ENCODE measurements at regions not wholly inside any gene's neighbourhood (a gene's known extent, or its start where the extent isn't known, plus 50 kb on each side); places are given as distances from the start of the nearest gene placed in this dataset.

DNA sequence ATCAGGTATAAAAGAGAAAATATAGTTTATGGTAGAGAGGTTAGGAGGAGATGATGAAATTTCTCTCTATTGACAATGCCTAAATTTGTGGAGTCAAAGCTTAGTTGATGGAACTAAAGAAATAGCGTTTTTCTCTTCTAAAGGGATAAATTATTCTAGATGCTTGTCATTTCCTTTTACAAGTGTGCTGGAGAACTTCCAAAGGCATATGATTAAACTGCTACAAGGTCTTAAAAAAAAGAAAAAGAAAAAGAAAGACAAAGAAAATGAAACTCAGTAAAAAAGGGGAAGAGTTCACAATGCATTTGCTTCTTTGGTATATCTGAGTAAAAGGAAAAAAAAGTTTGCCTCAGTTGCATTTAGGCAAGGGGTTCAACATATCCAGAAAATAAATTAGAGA is 499.8 kb upstream of the PTCHD4 start:
- no peak overlapping the region for H3K18ac ChIP-seq (ENCODE audit: insufficient read length, low read depth, low read length)
- no peaks in the 10 kb centered on the region for H4K20me1 ChIP-seq (ENCODE audit: control insufficient read depth, insufficient read depth, insufficient read length)
- H3T11ph ChIP-seq (ENCODE audit: low read length), result no peak overlapping the region
- no peak overlapping the region for H4K5ac ChIP-seq (ENCODE audit: insufficient read length, low read depth, low read length)
- no peak overlapping the region for H3K4me2 ChIP-seq (ENCODE audit: insufficient read depth, insufficient read length, low read length)
- no peak overlapping the region for H2BK12ac ChIP-seq (ENCODE audit: insufficient read length, low read depth, low read length)
- no peaks in the 10 kb centered on the region for H3K79me1 ChIP-seq (ENCODE audit: insufficient read depth, low read depth, low read length, poor library complexity, severe bottlenecking)
- H2AK5ac ChIP-seq (ENCODE audit: insufficient read length, low read length), result no peak overlapping the region
- TF ChIP-seq, protein P1, sequence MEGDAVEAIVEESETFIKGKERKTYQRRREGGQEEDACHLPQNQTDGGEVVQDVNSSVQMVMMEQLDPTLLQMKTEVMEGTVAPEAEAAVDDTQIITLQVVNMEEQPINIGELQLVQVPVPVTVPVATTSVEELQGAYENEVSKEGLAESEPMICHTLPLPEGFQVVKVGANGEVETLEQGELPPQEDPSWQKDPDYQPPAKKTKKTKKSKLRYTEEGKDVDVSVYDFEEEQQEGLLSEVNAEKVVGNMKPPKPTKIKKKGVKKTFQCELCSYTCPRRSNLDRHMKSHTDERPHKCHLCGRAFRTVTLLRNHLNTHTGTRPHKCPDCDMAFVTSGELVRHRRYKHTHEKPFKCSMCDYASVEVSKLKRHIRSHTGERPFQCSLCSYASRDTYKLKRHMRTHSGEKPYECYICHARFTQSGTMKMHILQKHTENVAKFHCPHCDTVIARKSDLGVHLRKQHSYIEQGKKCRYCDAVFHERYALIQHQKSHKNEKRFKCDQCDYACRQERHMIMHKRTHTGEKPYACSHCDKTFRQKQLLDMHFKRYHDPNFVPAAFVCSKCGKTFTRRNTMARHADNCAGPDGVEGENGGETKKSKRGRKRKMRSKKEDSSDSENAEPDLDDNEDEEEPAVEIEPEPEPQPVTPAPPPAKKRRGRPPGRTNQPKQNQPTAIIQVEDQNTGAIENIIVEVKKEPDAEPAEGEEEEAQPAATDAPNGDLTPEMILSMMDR (conservative IDR thresholded peaks at IDR 0.05), result no peak
- no CpG with 5 or more reads among the region's 1 CpG for WGBS (ENCODE audit: extremely low coverage, insufficient read length, low lambda C conversion rate)
- no peaks in the 10 kb centered on the region; a peak in 1 of 5 replicates for H3K9me3 Mint-ChIP-seq
- no peak overlapping the region for H4K91ac ChIP-seq (ENCODE audit: insufficient read length, low read depth, low read length)
- no peak overlapping the region for H3K9ac ChIP-seq (ENCODE audit: extremely low read depth, insufficient read length, low read length)
- H3K23me2 ChIP-seq (ENCODE audit: insufficient read length, low read depth, low read length, poor library complexity, severe bottlenecking), result no peaks in the 10 kb centered on the region
- H3K27ac ChIP-seq (ENCODE audit: insufficient read length, low read depth, low read length), result no peak overlapping the region
- H3K4me1 ChIP-seq (ENCODE audit: insufficient read depth, low read length), result no peaks in the 10 kb centered on the region
- H2BK5ac ChIP-seq (ENCODE audit: insufficient read length, low read length), result no peak overlapping the region
- no peak overlapping the region for H2BK15ac ChIP-seq (ENCODE audit: low read depth, low read length)
- H3K27me3 Mint-ChIP-seq (ENCODE audit: low read depth), result no peaks in the 10 kb centered on the region
- H3K4me1 Mint-ChIP-seq, result no peaks in the 10 kb centered on the region; a peak in 1 of 4 replicates
- no peak overlapping the region for H2BK20ac ChIP-seq (ENCODE audit: low read depth, low read length, poor library complexity, severe bottlenecking)
- no peak overlapping the region for H3K56ac ChIP-seq (ENCODE audit: insufficient read length, low read depth, low read length)
- no peak for DNase-seq
- no peaks in the 10 kb centered on the region for H3K27me3 ChIP-seq (ENCODE audit: insufficient read depth, low read length)
- H4K8ac ChIP-seq (replicated peaks; ENCODE audit: insufficient read length, low read depth, low read length), result no peak overlapping the region
- no peak overlapping the region for H3K27ac Mint-ChIP-seq
- no peak overlapping the region for H2BK120ac ChIP-seq (ENCODE audit: low read depth, low read length, poor library complexity, severe bottlenecking)
- no peak overlapping the region for H3K23ac ChIP-seq (ENCODE audit: insufficient read length, low read depth, low read length)
- H3K14ac ChIP-seq (ENCODE audit: insufficient read depth, low read length), result no peak overlapping the region
- H3K4me3 Mint-ChIP-seq, result no peak overlapping the region
- H3K79me2 ChIP-seq (ENCODE audit: insufficient read depth, low read length), result no peaks in the 10 kb centered on the region
- no peak overlapping the region for H3K4ac ChIP-seq (ENCODE audit: low read depth, low read length)
- H2AFZ ChIP-seq (ENCODE audit: low read length), result no peak overlapping the region
- H3K9me3 ChIP-seq (ENCODE audit: control insufficient read depth, low read depth, low read length), result no peaks in the 10 kb centered on the region
- H3K36me3 Mint-ChIP-seq (ENCODE audit: insufficient read depth in 1 of 3, low read depth in 3 of 3), result no peaks in the 10 kb centered on the region

Data from H9 (cell line).